ENCODE measurements at regions not wholly inside any gene's neighbourhood (a gene's known extent, or its start where the extent isn't known, plus 50 kb on each side); places are given as distances from the start of the nearest gene placed in this dataset.

GRCh38 chr1:172717722-172718465 is 59.0 kb downstream of the FASLG start:
- no peak for TF ChIP-seq TAF1 (IDR thresholded peaks at IDR 0.05; ENCODE audit: borderline replicate concordance, insufficient read depth, low read length)
- TF ChIP-seq FOXP2 (optimal IDR thresholded peaks at IDR 0.05; ENCODE audit: borderline replicate concordance, extremely low read depth, extremely low read length, insufficient read depth) = no peak
- TF ChIP-seq REST (IDR thresholded peaks at IDR 0.05; ENCODE audit: insufficient read depth in 1 of 2, low read depth in 2 of 2, low read length in 2 of 2) = no peak
- TF ChIP-seq SIN3A (IDR thresholded peaks at IDR 0.05; ENCODE audit: borderline replicate concordance, insufficient read depth, low read length) = no peak
- TF ChIP-seq POLR2AphosphoS5 (IDR thresholded peaks at IDR 0.05; ENCODE audit: low read depth, low read length) = no peak

- TF ChIP-seq FOXP2 (optimal IDR thresholded peaks at IDR 0.05; ENCODE audit: borderline replicate concordance, extremely low read depth, extremely low read length, insufficient read depth) (no peak), REST (IDR thresholded peaks at IDR 0.05; ENCODE audit: insufficient read depth in 1 of 2, low read depth in 2 of 2, low read length in 2 of 2) (no peak), TAF1 (IDR thresholded peaks at IDR 0.05; ENCODE audit: borderline replicate concordance, insufficient read depth, low read length) (no peak), SIN3A (IDR thresholded peaks at IDR 0.05; ENCODE audit: borderline replicate concordance, insufficient read depth, low read length) (no peak), POLR2AphosphoS5 (IDR thresholded peaks at IDR 0.05; ENCODE audit: low read depth, low read length) (no peak)
These were observed 60.2 kb downstream of the FASLG start for GRCh38 chr1:172719066-172719627.

GRCh38 chr1:172719694-172720138 is 60.8 kb downstream of the FASLG start:
- TF ChIP-seq POLR2AphosphoS5 (IDR thresholded peaks at IDR 0.05; ENCODE audit: low read depth, low read length) (no peak), FOXP2 (optimal IDR thresholded peaks at IDR 0.05; ENCODE audit: borderline replicate concordance, extremely low read depth, extremely low read length, insufficient read depth) (no peak), REST (IDR thresholded peaks at IDR 0.05; ENCODE audit: insufficient read depth in 1 of 2, low read depth in 2 of 2, low read length in 2 of 2) (no peak), SIN3A (IDR thresholded peaks at IDR 0.05; ENCODE audit: borderline replicate concordance, insufficient read depth, low read length) (no peak), TAF1 (IDR thresholded peaks at IDR 0.05; ENCODE audit: borderline replicate concordance, insufficient read depth, low read length) (no peak)

GRCh38 chr1:172720339-172720738 is 61.4 kb downstream of the FASLG start:
- TF ChIP-seq POLR2AphosphoS5 (IDR thresholded peaks at IDR 0.05; ENCODE audit: low read depth, low read length) (no peak), TAF1 (IDR thresholded peaks at IDR 0.05; ENCODE audit: borderline replicate concordance, insufficient read depth, low read length) (no peak), REST (IDR thresholded peaks at IDR 0.05; ENCODE audit: insufficient read depth in 1 of 2, low read depth in 2 of 2, low read length in 2 of 2) (no peak), FOXP2 (optimal IDR thresholded peaks at IDR 0.05; ENCODE audit: borderline replicate concordance, extremely low read depth, extremely low read length, insufficient read depth) (no peak), SIN3A (IDR thresholded peaks at IDR 0.05; ENCODE audit: borderline replicate concordance, insufficient read depth, low read length) (no peak)
